IPS-15b (cell line): ENCODE measurements at regions not wholly inside any gene's neighbourhood (a gene's known extent, or its start where the extent isn't known, plus 50 kb on each side); places are given as distances from the start of the nearest gene placed in this dataset.
"Not testable (repeated sequence)": the region's sequence is repeated elsewhere in the genome, so short reads cannot be mapped to it uniquely, and the experiment has no call there.

Experiments used
- H3K27me3 ChIP-seq: one replicate; pipeline ENCODE4 v1.6.1; 2013; ENCODE audit warnings: low read length; ENCODE audit not compliant: control insufficient read depth, insufficient read depth
- H3K36me3 ChIP-seq: one replicate; pipeline ENCODE4 v1.6.1; 2013; ENCODE audit warnings: low read length; ENCODE audit not compliant: control insufficient read depth, insufficient read depth
- H3K4me1 ChIP-seq: one replicate; pipeline ENCODE4 v1.6.1; 2013; ENCODE audit warnings: mild to moderate bottlenecking, low read length; ENCODE audit not compliant: control insufficient read depth, insufficient read depth
- H3K4me3 ChIP-seq: one replicate; pipeline ENCODE4 v1.5.1; 2013; ENCODE audit warnings: low read depth, low read length
- H3K9ac ChIP-seq: one replicate; pipeline ENCODE4 v1.6.1; 2013; ENCODE audit warnings: low read depth, mild to moderate bottlenecking, low read length
- H3K9me3 ChIP-seq: one replicate; pipeline ENCODE4 v1.6.1; 2013; ENCODE audit warnings: mild to moderate bottlenecking, low read length; ENCODE audit not compliant: control insufficient read depth, insufficient read depth

DNA sequence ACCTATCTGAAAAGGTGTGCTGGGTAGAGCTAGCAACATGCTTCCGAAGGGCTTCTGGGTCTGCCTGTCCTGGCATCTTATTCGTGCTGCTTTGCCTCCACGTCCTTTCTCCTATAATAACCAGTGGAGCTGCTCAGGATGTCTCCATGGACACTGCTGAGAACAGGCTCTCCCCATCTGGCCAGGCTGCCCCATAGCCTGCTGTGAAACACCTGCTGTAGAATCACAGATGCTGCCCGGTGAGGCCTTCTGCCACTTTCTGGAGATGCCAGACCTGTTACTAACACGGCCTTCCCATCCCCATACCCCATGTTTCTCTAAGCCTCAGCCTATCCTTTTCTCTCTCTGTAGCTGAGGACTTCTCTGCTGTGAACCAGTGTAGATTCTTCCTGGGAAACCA is 120.5 kb downstream of the IER5 start:
- Histone ChIP-seq H3K27me3 (no peaks in the 10 kb centered on the region), H3K9ac (no peak overlapping the region), H3K36me3 (no peaks in the 10 kb centered on the region), H3K9me3 (no peaks in the 10 kb centered on the region), H3K4me3 (no peak overlapping the region), H3K4me1 (peaks cover 9% of the 10 kb centered on the region)

DNA sequence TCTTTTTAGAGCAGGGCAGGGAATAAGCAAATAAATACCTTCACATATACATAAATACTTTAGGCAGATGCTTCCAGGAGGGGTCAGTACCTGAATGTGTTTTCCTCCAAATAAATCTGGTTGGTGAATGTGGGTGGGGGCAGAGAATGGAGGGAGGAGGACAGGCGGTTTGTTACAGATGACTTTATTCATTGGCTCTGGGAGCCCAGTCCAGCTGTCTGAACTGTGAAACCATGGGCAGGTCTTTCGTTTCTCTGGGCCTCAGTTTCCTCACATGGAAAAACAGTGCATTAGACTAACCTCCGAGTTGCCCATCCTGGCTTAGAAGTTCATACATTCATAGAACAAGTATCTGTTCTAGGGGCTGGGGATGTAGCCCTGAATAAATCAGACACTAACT is 124.6 kb downstream of the IER5 start:
- no peaks in the 10 kb centered on the region for H3K27me3 ChIP-seq
- no peaks in the 10 kb centered on the region for H3K9me3 ChIP-seq
- no peak overlapping the region for H3K9ac ChIP-seq
- no peaks in the 10 kb centered on the region for H3K4me1 ChIP-seq
- no peaks in the 10 kb centered on the region for H3K36me3 ChIP-seq
- H3K4me3 ChIP-seq = no peak overlapping the region

DNA sequence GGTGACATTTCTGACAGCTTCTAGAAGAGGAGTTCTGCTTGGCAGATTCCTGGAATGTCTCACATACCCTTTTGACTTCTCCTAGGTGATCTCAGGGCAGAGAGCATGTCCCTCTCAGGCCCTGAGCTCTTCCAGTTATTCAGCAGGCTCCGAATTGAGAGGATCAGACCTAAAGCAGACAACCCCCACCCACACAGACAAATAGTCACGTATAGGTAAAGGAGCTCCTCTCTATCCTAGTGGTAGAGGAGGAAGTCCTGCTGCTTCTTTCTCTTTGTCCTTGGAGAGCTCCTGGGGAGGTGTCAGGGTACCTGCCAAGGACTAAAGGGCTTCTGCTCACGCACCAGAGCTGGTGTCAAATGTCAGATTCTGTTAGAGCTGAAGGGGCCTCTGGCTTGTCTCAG is 128.1 kb downstream of the IER5 start:
- no peaks in the 10 kb centered on the region for H3K4me1 ChIP-seq
- no peak overlapping the region for H3K9ac ChIP-seq
- H3K27me3 ChIP-seq = no peaks in the 10 kb centered on the region
- H3K9me3 ChIP-seq = no peaks in the 10 kb centered on the region
- H3K36me3 ChIP-seq = no peaks in the 10 kb centered on the region
- peak overlapping the region; percentile 20 for H3K4me3 ChIP-seq

DNA sequence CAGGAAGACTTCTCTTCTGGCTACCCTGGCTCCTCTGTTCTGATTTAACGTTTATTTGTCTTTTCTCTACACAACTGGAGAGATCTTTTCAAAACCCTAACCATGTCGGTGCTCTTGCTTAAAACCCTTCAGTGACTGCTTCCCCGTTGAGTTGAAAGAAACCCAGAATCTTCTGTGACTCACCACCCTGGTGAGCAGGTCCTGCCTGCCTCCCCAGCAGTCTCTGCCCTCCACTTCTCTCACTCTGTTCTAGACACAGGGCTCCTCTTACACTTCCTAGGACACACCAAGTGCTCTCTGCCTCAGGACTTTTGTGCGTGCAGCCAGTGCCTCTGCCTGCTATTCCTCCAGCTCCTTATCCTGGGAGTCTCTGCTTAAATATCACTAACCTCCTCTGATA is 131.4 kb downstream of the IER5 start:
- no peak overlapping the region for H3K4me3 ChIP-seq
- H3K36me3 ChIP-seq = no peaks in the 10 kb centered on the region
- H3K9ac ChIP-seq = no peak overlapping the region
- H3K9me3 ChIP-seq = no peaks in the 10 kb centered on the region
- no peaks in the 10 kb centered on the region for H3K4me1 ChIP-seq
- no peaks in the 10 kb centered on the region for H3K27me3 ChIP-seq

DNA sequence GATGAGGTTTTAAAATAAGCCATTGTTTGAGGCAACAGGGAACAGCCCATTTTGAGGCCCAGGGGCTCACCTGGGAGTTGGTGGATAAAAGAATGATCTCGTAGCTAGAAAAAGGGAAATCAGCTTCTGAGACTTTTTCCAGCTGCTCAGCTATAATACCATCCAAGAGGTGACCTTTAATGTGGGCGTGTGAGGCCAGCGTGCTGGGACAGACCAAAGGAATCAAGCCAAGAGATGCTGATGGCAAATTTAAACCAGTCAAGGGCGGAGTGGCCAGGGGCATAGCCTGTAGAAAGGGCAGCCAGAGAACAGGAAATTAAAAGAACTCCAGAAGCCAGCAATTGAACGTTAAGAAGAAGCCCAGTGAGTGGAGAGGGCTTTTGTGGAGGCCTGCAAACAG is 132.6 kb downstream of the IER5 start:
- Histone ChIP-seq H3K4me1 (no peaks in the 10 kb centered on the region), H3K36me3 (no peaks in the 10 kb centered on the region), H3K4me3 (no peak overlapping the region), H3K27me3 (no peaks in the 10 kb centered on the region), H3K9me3 (no peaks in the 10 kb centered on the region), H3K9ac (no peak overlapping the region)

DNA sequence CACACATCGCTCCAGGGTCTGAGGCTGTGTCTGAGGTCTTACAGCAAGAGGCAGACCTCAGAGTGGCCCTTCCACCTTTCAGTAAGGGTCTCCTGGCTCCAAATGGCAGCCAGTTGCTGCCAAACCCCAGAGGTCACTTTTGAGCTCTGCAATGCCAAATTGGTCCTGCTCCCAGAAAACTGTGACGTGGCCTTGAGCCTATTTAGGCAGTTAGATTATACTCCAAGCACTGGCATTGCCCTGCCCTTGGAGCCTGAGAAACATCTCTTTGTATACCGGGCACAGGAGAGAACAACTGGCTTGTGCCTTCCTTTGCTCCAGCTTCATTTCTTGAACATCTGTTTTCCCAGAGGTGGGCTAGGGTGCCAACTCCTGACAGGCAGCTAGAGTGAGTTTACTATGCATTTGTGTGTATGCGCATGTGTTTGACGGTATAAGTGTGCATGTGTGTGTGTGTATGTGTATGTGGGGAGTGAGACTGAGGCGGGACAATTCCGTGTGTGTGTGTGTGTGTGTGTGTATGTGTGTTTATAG is 134.5 kb downstream of the IER5 start:
- Histone ChIP-seq H3K36me3 (no peaks in the 10 kb centered on the region), H3K27me3 (no peaks in the 10 kb centered on the region), H3K9ac (no peak overlapping the region), H3K4me1 (no peaks in the 10 kb centered on the region), H3K9me3 (no peaks in the 10 kb centered on the region), H3K4me3 (no peak overlapping the region)

DNA sequence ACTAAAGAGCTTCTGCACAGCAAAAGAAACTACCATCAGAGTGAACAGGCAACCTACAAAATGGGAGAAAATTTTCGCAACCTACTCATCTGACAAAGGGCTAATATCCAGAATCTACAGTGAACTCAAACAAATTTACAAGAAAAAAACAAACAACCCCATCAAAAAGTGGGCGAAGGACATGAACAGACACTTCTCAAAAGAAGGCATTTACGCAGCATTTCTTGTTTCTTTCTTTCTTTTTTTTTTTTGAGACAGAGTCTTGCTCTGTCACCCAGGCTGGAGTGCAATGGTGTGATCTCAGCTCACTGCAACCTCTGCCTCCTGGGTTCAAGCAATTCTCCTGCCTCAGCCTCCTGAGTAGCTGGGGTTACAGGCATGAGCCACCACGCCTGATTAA is 138.2 kb downstream of the IER5 start:
- not testable (repeated sequence) for H3K27me3 ChIP-seq, H3K9ac ChIP-seq, H3K9me3 ChIP-seq, H3K36me3 ChIP-seq, H3K4me1 ChIP-seq, H3K4me3 ChIP-seq

DNA sequence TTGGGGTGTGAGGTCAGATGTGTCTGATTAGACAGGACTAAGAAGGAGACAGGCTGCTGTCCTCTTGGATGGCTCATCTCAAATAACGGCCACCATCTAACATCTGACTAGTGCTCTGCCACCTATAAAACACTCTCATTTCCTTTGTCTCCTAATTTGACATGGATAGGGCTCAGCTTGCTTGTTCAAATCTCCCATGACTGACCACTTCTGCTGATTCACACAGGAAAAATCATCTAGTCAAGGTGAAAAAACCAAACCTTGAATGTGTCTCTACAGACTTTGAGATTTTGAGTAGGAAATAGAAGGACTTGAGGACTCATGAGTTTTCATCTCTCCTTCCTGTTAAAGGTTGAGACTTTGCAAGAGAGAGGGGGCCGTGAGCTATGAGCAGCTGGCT is 150.6 kb downstream of the IER5 start:
- H3K36me3 ChIP-seq = no peaks in the 10 kb centered on the region
- no peak overlapping the region for H3K4me3 ChIP-seq
- H3K9ac ChIP-seq = no peak overlapping the region
- H3K4me1 ChIP-seq = no peaks in the 10 kb centered on the region
- no peaks in the 10 kb centered on the region for H3K9me3 ChIP-seq
- no peaks in the 10 kb centered on the region for H3K27me3 ChIP-seq

DNA sequence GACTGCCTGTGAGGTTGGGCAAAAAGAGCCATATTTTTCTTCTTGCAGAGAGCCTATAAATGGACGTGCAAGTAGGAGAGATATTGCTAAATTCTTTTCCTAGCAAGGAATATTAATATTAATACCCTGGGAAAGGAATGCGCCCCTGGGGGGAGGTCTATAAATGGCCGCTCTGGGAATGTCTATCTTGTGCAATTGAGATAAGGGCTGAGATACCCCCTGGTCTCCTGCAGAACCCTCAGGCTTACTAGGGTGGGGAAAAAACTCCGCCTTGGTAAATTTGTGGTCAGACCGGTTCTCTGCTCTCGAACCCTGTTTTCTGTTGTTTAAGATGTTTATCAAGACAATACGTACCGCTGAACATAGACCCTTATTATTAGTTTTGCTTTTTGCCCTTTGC is 157.8 kb downstream of the IER5 start:
- not testable (repeated sequence) for H3K27me3 ChIP-seq, H3K9me3 ChIP-seq, H3K4me1 ChIP-seq, H3K4me3 ChIP-seq, H3K36me3 ChIP-seq, H3K9ac ChIP-seq

DNA sequence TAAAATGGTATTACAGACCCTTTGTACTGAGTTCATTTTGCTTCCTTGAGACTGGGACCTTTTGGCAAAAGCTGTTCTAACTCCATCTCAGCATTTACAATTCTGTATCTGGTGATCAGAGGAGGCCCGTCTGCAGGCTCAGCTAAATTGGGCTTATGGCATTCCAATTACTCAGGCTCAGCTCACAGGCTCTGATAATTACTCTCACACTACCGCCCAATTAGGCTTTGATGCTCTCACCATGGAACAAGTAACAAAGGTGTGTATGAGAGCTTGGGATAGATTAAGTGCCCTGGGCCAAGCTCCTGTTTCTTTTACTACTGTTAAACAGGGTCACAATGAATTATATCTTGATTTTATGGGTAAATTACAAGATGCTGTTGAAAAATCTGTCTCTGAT is 159.9 kb downstream of the IER5 start:
- not testable (repeated sequence) for H3K9me3 ChIP-seq, H3K36me3 ChIP-seq, H3K4me3 ChIP-seq, H3K9ac ChIP-seq, H3K27me3 ChIP-seq, H3K4me1 ChIP-seq

DNA sequence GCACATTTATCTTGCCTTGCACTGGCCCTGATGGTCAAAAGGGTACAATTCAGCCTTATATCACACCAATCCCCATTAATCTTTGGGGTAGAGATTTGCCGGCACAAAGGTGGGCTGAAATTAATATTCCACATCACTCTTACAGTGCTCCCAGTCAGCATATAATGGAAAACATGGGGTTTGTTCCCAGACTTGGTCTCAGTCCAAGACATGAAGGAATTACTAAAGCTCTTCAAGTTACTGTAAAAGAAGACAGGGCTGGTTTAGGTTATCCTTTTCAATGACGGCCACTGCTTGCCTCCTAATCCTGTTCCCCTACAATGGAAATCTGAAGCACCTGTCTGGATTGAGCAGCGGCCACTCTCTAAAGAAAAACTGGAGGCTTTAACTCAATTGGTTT is 160.7 kb downstream of the IER5 start:
- Histone ChIP-seq H3K9ac (no peak overlapping the region), H3K27me3 (no peaks in the 10 kb centered on the region), H3K36me3 (no peaks in the 10 kb centered on the region), H3K4me1 (no peaks in the 10 kb centered on the region), H3K4me3 (no peak overlapping the region), H3K9me3 (no peaks in the 10 kb centered on the region)

DNA sequence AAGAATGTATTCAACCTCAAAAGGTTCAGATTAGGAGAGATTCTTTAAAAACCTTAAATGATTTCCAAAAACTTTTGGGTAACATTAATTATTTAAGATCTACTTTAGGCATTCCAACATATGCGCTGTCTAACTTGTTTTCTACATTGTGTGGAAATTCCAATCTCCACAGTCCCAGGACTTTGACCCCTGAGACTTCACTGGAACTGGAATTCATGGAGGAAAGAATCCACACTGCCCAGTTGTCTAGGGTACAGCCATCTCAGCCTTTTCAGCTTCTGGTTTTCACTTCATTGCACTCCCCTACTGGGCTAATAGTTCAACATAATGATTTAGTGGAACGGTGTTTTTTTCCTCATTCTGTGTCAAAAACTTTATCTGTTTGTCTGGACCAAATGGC is 161.5 kb downstream of the IER5 start:
- H3K4me3 ChIP-seq = no peak overlapping the region

More for the DNA sequence above, 161.5 kb downstream of the IER5 start:
- Histone ChIP-seq H3K4me1 (no peaks in the 10 kb centered on the region), H3K9me3 (no peaks in the 10 kb centered on the region), H3K36me3 (no peaks in the 10 kb centered on the region), H3K9ac (no peak overlapping the region), H3K27me3 (no peaks in the 10 kb centered on the region)
